ENCODE measurements at regions not wholly inside any gene's neighbourhood (a gene's known extent, or its start where the extent isn't known, plus 50 kb on each side); places are given as distances from the start of the nearest gene placed in this dataset.

DNA sequence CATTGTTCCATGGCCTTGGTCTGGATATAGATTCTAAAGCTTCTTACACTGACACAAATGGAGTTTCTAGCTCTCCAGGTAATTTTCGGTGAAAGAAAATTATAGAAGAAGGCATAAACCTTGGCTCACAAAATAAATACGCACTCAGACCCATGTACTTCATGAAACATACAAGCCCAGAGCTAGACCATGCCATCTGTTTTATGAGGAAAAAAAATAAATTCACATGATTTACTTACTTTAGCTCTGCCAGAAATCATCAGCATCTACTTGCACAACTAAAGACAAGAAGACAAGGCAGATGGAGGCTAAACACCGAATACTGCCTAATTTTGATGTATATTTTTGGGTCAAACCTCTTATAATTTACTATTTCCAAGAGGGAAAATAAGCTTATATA lies 197.4 kb upstream of the KLF14 start:
- DNase-seq, result no peak

DNA sequence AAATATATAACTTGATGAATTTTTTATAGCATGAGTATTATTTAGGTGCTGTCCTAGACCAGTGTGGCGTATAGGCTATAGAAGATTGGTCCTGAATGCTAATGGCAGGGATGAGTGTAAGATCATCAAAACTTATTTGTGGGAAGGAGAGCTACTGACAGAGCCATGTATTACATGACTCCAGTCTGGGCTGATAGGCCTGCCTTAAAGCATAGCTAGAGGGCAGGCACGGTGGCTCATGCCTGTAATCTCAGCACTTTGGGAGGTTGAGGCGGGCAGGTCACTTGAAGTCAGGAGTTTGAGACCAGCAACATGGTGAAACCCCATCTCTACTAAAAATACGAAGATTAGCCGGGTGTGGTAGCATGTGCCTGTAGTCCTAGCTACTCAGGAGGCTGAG lies 198.1 kb upstream of the KLF14 start:
- DNase-seq, result no peak

DNA sequence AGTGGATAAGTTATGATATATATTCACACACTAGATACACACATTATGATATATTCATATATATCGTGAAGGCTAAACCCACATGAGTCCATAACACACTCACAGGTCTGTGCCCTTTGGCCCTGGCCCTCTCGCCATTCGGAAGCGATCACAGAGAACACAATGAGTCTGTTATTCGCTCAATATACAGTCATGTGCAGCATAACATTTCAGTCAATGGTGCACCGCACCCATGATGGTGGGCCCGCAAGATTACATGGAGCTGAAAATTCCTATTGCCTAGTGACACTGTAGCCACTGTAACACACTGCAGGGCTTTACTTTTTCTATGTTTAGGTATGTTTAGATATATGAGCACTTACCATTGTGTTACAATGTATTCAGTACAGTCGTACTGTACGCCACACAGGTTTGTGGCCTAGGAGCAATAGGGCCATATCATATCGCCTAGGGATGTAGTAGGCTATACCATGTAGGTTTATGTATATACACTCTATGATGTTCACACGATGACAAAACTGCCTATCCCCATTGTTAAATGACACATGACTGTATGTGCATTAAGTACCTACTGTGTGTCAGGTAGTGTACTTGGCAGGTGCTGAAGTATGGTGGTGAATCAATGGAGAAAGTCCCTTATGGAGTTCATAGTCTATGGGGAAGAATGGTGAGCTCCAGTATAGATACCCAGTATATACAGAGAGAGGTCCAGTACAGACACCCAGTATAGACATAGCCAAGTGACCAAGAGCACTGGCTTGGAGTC lies 198.8 kb upstream of the KLF14 start:
- DNase-seq, result no peak

DNA sequence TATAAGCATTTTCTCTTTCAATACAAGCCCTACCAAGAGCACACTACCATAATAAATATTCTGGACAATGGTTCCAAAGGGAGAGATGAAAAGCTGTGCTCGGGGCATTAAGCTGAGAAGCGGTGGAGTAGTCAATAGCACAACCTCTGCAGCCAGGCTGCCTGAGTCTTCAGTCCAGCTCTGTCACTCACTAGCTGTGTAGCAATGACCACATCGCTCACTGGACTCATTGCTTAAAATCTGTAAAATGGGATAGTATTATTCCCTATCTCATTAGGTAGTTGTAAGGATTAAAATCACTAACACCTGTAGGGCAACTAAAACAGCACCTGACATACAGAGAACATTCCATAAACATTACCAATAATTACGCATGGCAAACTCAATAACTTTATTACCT lies 199.9 kb upstream of the KLF14 start:
- DNase-seq, result no peak

DNA sequence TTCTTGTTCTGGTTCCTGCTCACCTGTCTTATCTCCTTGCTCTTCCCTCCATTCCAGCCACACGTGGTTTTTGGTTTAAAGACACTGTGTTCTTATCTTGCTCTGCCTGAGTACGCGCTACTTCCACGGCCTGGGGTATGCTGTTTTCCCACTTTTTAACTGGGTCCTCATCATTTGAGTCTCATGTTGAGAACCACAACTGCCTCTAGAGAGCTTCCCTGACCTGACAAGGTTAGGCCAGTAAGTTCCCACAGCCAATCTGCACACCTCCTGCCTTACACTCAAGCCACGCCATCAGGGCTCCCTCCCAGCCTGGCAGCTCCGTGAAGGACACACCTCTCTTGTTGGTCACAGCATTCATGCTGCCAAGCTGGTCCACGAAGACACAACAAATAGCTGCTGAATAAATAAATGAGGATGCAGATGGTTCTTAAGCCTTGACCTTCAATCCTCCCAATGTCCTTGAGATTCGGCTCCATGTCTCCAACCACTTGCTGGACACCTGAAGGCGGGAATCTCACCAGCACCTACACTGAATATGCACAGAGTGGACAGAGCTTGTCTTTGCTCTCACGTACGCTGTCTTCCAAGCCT lies 201.7 kb upstream of the KLF14 start:
- DNase-seq, result no peak

DNA sequence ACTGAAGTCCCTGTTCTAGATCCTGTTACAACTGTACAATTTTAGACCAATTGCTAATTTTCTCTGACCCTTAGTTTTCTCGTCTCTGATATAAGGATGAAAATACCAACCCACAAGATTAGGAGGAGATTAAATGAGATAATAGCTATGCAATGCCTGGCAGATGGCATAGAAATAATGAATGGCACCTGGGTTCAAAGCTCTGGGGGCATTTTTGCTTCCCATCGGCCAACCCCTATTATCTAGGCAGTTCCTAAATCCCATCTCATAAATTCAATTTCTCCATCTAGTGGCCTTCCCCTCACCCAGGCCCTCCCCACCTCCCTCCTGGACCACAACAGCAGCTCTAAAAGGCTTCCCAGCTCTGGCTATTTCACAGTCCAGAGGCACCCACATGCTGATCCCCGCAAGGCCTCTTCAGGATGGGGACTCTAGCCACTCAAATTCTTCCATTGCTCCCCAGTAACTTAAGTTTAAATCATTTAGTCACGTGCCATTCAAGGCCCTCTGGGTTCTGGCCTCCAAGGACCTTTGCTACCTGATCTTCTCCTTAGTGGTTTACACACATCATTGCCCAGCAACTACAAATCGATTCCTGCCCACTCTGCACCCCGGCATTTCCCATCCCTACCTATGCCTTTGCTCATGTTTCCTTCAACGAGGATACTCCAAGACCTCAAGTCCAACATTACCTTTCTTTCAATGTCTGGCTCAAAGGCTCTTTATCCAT lies 202.4 kb upstream of the KLF14 start:
- DNase-seq, result no peak

DNA sequence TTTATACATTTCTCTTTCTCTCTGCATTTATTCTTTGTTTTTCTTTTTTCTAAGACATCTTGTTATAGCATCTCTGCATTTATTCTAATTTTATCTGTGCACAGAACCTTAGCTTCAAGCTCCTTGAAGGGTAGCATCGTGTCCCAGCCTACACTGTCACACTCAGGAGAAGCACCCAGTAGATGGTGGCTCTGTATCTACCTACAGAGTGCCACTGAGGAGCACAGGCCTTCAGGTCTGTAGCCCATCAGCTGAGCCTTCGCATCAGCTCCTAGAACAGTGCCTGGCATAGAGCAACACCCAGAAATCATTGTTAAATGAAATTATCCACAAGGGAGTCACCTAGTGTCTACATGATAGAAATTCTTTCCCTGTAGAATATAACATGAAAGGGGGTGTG lies 203.0 kb upstream of the KLF14 start:
- no peak for DNase-seq

DNA sequence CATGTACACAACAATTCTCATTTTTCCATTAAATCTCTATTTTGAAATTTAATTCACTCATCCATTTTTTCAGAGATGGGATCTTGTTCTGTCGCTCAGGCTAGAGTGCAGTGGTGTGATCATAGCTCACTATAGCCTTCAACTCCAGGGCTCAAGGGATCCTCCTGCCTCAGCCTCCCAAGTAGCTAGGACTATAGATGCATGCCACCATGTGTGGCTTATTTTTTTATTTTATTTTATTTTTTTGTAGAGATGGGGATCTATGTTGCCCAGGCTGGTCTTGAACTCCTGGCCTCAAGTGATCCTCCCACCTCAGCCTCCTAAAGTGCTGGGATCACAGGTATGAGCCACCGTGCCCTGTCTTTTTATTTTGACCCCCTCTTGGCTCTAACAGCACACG lies 203.8 kb upstream of the KLF14 start:
- no peak for DNase-seq

DNA sequence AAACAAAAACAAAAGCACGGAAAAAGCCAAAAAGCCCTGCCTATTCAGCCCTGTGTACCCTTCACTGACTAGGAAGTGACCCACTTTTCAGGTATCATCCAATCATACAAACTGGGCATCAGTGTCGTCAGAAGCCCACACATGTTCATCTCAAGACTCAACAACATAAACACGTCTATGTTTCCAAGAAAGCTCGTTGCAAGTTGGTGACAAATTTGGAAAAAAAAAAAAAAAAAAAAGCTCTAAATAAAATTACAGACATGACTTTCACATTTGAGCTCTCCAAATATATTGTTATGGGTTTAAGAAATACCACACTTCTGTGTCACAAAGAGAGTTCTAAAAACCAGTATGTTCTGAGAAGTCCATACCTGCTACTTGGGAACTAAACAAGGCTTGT lies 204.7 kb upstream of the KLF14 start:
- no peak for DNase-seq

DNA sequence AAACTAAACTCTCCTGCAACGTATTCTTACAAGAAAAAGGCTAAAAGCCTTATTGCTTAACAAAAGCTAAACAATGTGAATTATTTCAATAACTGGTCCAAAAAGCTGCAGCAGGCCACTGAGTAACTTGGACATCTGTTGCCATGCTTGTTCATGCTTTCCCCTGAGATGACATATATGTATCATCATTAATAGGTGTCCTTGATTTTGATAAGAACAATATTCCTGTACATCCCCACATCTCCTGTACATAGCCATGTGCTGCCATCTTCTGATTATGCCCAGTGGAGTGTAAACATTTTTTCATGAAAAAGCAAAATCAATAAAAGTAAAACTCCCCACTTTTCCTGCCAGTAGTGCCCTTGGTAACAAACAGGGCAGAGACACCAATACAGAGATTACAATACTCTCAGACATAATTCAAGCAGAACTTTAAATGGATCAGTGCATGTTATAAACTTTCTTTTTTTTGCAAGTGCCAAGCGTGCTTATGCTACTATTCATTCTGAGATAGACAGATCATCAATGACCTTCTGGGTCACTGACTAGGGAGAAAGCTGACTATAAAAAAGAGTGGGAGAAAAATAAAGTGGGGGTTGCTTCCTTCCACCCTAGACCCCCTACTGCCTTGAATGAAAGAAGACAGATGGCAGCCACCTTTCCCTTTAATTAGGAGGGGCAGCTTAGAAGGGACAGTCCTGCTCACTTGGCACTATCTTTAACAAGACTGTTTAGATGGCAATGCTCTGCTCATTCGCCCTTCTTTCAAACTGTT lies 205.5 kb upstream of the KLF14 start:
- no peak for DNase-seq

DNA sequence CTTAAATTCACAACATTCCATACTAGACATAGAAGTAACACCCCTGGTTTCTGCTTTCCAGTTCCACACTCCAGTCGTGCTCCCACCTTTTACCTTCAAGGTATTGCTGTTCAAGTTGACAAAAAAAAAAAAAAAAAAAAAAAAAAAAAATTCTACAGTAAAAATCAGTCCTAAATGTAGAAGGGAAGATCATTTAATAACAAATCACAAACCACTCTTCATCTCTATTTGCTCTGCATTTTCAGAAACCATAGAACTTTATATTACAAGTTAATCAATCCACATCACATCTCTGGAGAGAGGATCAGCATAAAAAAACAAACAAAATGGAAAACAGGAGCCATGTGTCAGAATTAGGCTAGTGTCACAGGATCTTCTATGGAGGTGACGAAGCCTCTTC lies 206.3 kb upstream of the KLF14 start:
- DNase-seq, result no peak

DNA sequence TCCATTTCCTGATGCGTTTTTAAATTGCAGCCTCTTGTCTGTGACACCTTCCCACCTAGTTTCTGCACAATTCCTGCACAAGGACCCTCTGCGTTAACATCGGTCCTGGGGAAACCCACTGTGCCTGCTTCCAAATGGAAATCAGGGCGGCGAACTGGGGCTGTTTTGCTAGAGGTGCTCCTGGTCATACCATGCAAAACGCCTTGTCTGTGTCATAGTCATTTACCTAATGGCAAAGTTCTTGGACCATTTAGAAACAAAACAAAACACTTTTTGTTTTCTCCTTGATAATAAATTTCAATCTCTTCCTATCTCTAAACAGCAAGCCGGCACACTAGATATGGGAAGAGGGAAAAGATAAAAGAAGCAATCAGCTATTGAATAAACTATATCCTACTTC lies 206.9 kb upstream of the KLF14 start:
- DNase-seq, result no peak

DNA sequence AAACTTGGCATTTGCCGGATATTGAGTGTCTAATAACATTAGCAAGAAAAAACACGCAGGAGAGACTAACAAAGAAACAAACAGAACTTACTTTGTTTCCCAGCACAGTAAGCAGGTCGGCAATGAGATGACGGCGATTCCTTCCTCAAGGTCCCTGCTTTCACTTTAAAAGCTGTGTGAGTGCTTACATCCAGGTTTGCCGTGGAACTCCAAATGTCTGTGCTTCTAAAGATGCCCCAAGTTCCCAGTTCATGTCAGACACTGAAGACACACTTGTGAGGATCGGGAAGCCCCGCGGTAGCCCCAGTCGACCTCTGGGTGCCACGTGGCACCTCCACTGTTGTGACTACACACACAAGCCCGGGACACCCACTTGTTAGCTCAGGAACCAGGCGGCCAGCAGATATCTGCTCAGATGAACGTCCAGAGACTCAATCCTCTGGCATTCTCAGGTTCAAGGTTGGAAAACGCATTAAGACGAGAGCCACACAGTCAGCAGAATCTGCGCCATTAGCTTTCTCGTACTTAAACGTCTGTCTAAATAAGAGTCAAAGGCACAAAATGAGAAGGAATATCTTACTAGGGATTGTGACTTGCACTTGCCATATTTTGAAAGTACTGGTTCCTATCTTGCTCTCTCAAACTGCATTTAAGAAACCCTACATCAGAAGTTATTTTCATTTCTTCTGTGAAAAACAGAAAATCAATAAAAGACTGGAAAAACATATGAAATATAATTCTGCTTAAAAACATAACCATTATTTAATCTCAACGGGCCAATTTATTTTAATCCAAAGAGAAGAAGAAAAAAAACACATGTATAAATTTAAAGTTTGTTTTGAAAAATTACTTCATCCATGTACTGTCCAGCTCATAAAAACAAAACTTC lies 207.6 kb upstream of the KLF14 start:
- no peak for DNase-seq

DNA sequence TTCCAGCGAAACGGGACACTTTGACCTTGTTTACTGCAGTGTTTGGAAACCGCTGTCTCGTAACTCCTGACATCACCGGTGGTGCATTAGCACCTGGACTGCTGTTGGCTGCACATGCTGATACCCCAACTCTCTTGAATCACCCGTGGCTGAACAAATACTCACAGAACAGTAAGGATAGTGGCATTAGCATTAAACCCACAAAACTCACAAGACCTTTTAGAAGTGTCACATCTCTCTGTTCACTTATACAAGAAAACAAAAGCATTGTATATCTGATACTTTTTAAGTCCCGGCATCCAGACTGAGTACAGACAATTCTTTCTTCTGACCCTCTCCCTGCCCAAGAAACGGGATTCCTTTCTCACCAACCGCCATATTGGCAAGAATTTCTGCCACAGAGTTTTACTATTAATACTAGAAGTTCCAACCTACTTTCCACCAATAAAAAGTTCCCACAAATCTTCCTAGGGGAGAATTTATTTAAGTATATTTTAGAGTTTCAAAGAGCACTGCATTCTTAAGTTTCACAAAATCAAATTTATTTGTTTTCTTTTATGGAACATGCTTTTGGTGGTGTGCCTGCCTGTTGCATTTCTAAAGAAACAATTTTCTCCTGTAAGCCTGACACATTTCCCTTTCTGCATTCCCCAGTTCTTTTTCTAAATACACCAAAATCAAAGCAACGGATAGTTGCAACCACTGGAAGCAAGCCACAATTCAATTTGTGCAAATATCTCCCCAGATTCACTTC lies 208.4 kb upstream of the KLF14 start:
- DNase-seq, result no peak

DNA sequence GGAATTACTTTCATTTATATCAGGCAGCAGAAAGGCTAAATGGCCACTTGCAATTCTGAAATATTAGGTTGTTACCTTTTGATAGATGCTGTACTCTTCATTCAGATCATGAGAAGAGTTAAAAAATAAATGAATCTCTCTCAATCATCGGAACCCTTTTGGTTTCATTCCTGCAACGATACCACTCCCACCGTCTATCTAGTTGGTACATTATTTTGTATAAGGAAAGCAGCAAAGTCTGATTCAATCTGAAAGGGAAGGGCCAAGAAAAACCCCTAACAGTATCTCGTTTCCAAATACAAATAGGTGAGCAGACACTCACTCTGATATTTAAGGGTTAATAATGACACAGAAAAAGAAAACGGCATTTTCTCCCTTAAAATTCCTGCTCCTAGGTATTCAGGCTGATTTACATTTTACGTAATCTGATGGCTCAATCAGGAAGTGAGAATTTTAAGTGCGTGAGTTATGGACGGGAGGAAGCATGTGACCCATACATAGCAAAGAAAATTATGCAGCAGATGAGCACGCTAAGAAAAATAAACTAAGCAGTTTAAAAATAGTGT lies 209.4 kb upstream of the KLF14 start:
- DNase-seq, result no peak

DNA sequence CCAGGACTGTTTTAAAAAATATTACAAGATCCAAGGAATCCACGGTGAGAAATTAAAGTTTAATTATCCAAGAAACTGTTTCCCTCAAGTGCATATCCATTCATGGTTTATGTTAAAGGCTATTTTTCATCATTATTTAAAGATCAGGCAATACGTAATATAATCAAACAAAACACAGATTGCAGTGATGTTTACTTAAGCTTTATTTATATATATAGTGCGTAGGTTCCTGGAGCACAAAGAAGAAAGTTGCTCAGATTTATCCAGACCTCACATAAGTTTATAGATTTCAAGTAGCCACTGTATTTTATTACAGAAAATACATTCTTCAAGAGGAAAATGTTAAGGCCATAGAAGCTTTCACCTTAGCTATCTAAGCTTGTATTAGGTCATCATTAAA lies 210.0 kb upstream of the KLF14 start:
- DNase-seq, result no peak

DNA sequence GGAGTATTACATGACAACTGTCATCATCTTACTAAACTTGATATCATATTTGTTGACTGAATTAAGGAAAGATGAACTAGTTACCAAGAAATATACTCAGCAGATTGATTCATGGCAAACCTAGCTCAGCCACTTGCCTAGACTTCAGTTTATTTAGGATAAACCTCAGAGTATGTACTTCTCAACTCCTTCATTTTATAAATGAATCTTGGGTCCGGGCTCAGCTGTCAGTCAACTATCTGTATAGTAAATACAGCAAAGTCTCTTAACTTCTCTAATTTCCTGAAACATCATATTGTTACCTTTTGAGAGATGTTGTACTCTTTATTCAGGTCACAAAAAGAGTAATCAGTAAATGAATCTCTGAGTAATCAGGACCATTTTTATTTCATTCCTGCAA lies 211.0 kb upstream of the KLF14 start:
- DNase-seq, result no peak

DNA sequence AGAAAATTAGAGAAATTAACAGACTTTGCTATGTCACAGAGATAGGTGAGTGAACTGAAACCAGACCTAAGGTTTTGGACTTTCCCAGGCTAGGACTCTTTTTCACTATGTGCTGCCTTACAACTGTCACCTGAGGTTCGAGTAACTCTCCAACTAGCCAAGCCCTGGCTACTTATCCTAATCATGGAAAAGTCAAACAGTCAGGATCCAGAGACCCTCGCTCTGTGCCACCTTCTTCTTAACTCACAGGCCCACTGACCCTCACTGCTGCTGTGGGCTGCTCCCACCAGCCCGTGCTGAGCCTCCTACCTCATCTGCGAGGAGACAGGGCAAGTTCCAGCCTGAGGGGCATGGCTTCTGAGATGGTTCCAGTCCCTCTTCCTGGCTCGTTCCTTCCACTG lies 211.4 kb upstream of the KLF14 start:
- DNase-seq, result no peak

DNA sequence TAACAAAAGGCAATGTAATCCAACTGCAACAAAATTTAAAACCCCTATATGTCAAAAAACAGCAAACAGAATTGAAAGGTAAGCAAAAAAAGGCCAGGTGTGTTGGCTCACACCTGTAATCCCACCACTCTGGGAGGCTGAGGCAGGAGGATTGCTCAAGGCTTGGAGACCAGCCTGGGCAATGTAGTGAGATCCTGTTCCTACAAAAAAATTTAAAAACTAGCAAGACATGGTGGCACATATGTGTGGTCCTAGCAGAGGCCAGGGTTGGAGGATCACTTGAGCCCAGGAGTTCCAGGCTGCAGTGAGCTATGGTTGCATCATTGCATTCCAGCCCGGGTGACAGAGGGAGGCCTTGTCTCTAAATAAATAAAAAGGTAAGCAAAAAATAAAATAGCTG lies 212.1 kb upstream of the KLF14 start:
- DNase-seq, result no peak

DNA sequence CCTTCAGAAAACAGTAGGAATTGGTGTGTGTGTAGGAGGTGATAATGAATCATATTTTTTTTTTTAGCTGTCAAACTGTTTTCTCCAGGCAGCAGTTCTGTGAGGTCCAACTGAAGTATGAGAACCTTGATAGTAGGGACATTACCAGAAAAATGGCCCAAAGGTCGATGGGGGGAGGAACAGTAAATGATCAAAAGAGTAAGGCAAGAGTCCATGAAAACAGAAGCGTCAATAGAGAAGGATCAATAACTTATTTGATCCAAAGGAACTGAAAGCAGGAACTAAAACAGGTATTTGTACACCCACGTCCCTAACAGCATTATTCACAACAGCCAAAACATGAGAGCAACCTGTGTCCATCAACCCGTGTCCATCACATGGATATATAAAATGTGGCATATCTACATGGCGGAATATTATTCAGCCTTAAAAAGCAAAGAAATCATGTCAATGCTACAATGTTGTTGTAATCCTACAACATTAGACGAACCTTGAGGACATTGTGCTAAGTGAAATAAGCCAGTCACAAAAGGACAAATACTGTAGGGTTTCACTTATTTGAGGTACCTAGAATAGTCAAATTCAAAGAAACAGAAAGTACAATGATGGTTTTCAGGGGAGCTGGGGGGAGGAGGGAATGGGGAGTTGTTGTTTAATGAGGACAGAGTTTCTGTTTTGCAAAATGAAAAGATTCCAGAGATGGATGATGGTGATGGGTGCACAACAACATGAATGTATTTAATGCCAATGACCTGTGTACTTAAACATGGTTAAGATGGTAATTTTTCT lies 214.0 kb upstream of the KLF14 start:
- DNase-seq, result no peak

DNA sequence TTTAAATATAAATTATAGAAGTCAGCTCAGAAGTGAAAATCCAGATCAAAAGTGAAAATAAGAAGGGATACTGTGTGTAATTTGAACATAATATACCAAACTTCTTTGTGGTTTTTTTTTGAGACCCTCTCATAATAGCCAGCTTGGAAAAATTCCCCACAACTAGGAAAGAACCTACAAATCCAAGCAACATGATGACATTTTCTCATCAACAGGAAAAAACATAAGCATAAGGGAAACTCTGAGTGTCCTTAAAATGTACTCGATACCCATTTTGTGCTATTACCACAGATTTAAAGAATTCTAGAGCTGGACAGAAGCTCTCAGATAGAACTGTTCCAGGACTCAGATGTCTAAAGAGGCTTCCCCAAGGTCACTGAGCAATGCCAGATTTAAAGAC lies 214.8 kb upstream of the KLF14 start:
- no peak for DNase-seq

Data from activated gamma-delta T cell (primary cell).